ENCODE measurements at regions not wholly inside any gene's neighbourhood (a gene's known extent, or its start where the extent isn't known, plus 50 kb on each side); places are given as distances from the start of the nearest gene placed in this dataset.

GRCh38 chr6:23380465-23380864 lies 745.5 kb upstream of the NRSN1 start:
- TF ChIP-seq, protein P1, sequence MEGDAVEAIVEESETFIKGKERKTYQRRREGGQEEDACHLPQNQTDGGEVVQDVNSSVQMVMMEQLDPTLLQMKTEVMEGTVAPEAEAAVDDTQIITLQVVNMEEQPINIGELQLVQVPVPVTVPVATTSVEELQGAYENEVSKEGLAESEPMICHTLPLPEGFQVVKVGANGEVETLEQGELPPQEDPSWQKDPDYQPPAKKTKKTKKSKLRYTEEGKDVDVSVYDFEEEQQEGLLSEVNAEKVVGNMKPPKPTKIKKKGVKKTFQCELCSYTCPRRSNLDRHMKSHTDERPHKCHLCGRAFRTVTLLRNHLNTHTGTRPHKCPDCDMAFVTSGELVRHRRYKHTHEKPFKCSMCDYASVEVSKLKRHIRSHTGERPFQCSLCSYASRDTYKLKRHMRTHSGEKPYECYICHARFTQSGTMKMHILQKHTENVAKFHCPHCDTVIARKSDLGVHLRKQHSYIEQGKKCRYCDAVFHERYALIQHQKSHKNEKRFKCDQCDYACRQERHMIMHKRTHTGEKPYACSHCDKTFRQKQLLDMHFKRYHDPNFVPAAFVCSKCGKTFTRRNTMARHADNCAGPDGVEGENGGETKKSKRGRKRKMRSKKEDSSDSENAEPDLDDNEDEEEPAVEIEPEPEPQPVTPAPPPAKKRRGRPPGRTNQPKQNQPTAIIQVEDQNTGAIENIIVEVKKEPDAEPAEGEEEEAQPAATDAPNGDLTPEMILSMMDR (IDR thresholded peaks at IDR 0.05; ENCODE audit: low read depth, low read length) = no peak
- no peak for TF ChIP-seq EZH2phosphoT487 (IDR thresholded peaks at IDR 0.05; ENCODE audit: low read depth)

Data from OCI-LY3 (cell line).